ENCODE measurements at regions not wholly inside any gene's neighbourhood (a gene's known extent, or its start where the extent isn't known, plus 50 kb on each side); places are given as distances from the start of the nearest gene placed in this dataset.
"Not testable (repeated sequence)": the region's sequence is repeated elsewhere in the genome, so short reads cannot be mapped to it uniquely, and the experiment has no call there.

- in situ Hi-C loops (cut with HindIII; ENCODE audit: low sequenced_read_pairs): not testable (repeated sequence)
Measured at GRCh38 chr6:67804808-67805207, 830.3 kb upstream of the ADGRB3 start.

- in situ Hi-C loops (cut with HindIII; ENCODE audit: low sequenced_read_pairs): no loop called here
Measured at GRCh38 chr6:67802771-67803170, 832.3 kb upstream of the ADGRB3 start.

GRCh38 chr6:67792996-67793395 is 842.1 kb upstream of the ADGRB3 start:
- in situ Hi-C loops (cut with HindIII; ENCODE audit: low sequenced_read_pairs): no loop called here

- in situ Hi-C loops (cut with HindIII; ENCODE audit: low sequenced_read_pairs): no loop called here
Measured at GRCh38 chr6:67790569-67790968, 844.5 kb upstream of the ADGRB3 start.

GRCh38 chr6:67787119-67787518 is 848.0 kb upstream of the ADGRB3 start:
- in situ Hi-C loops (cut with HindIII; ENCODE audit: low sequenced_read_pairs): not testable (repeated sequence)

GRCh38 chr6:67779876-67780275 is 855.2 kb upstream of the ADGRB3 start:
- in situ Hi-C loops (cut with HindIII; ENCODE audit: low sequenced_read_pairs): no loop called here

GRCh38 chr6:67775333-67775732 is 859.7 kb upstream of the ADGRB3 start:
- in situ Hi-C loops (cut with HindIII; ENCODE audit: low sequenced_read_pairs): no loop called here

GRCh38 chr6:67768972-67769371 is 866.1 kb upstream of the ADGRB3 start:
- in situ Hi-C loops (cut with HindIII; ENCODE audit: low sequenced_read_pairs): no loop called here

- in situ Hi-C loops (cut with HindIII; ENCODE audit: low sequenced_read_pairs): not testable (repeated sequence)
Measured at GRCh38 chr6:67767046-67767822, 867.8 kb upstream of the ADGRB3 start.

- in situ Hi-C loops (cut with HindIII; ENCODE audit: low sequenced_read_pairs): no loop called here
Measured at GRCh38 chr6:67766057-67766456, 869.0 kb upstream of the ADGRB3 start.

- in situ Hi-C loops (cut with HindIII; ENCODE audit: low sequenced_read_pairs): no loop called here
Measured at GRCh38 chr6:67759001-67759400, 876.1 kb upstream of the ADGRB3 start.

- in situ Hi-C loops (cut with HindIII; ENCODE audit: low sequenced_read_pairs): no loop called here
Measured at GRCh38 chr6:67757465-67758033, 877.5 kb upstream of the ADGRB3 start.

- in situ Hi-C loops (cut with HindIII; ENCODE audit: low sequenced_read_pairs): no loop called here
Measured at GRCh38 chr6:67748521-67748920, 886.6 kb upstream of the ADGRB3 start.

- in situ Hi-C loops (cut with HindIII; ENCODE audit: low sequenced_read_pairs): no loop called here
Measured at GRCh38 chr6:67736816-67737215, 898.3 kb upstream of the ADGRB3 start.

- in situ Hi-C loops (cut with HindIII; ENCODE audit: low sequenced_read_pairs): no loop called here
Measured at GRCh38 chr6:67736161-67736560, 898.9 kb upstream of the ADGRB3 start.

GRCh38 chr6:67735623-67736022 is 899.5 kb upstream of the ADGRB3 start:
- in situ Hi-C loops (cut with HindIII; ENCODE audit: low sequenced_read_pairs): no loop called here

GRCh38 chr6:67722861-67723261 is 912.2 kb upstream of the ADGRB3 start:
- in situ Hi-C loops (cut with HindIII; ENCODE audit: low sequenced_read_pairs): no loop called here

- in situ Hi-C loops (cut with HindIII; ENCODE audit: low sequenced_read_pairs): no loop called here
Measured at GRCh38 chr6:67717281-67717680, 917.8 kb upstream of the ADGRB3 start.

GRCh38 chr6:67706388-67706787 is 928.7 kb upstream of the ADGRB3 start:
- in situ Hi-C loops (cut with HindIII; ENCODE audit: low sequenced_read_pairs): no loop called here

- in situ Hi-C loops (cut with HindIII; ENCODE audit: low sequenced_read_pairs): no loop called here
Measured at GRCh38 chr6:67698534-67698933, 936.5 kb upstream of the ADGRB3 start.

GRCh38 chr6:67694127-67694526 is 941.0 kb upstream of the ADGRB3 start:
- in situ Hi-C loops (cut with HindIII; ENCODE audit: low sequenced_read_pairs): no loop called here

- in situ Hi-C loops (cut with HindIII; ENCODE audit: low sequenced_read_pairs): no loop called here
Measured at GRCh38 chr6:67689329-67689728, 945.8 kb upstream of the ADGRB3 start.

GRCh38 chr6:67687396-67687795 is 947.7 kb upstream of the ADGRB3 start:
- in situ Hi-C loops (cut with HindIII; ENCODE audit: low sequenced_read_pairs): no loop called here
